HG03159 (cell line): ENCODE measurements at regions not wholly inside any gene's neighbourhood (a gene's known extent, or its start where the extent isn't known, plus 50 kb on each side); places are given as distances from the start of the nearest gene placed in this dataset.

ENCODE experiments used
- ATAC-seq: cut with Tn5 transposase; IDR thresholded peaks from one replicate; pipeline ENCODE4 v1.9.1; 2021; ENCODE audit warnings: mild to moderate bottlenecking, moderate library complexity; ENCODE audit not compliant: unreplicated experiment

- ATAC-seq = no peak
Measured at GRCh38 chr6:138550346-138550767, 51.1 kb upstream of the NHSL1 start.

GRCh38 chr6:138554146-138554545 is 54.9 kb upstream of the NHSL1 start:
- no peak for ATAC-seq

GRCh38 chr6:138555421-138555988 is 56.2 kb upstream of the NHSL1 start:
- no peak for ATAC-seq

- no peak for ATAC-seq
Measured at GRCh38 chr6:138557147-138557546, 57.9 kb upstream of the NHSL1 start.

- no peak for ATAC-seq
Measured at GRCh38 chr6:138559143-138559542, 59.8 kb upstream of the NHSL1 start.

GRCh38 chr6:138560130-138560860 is 61.0 kb upstream of the NHSL1 start:
- no peak for ATAC-seq

- ATAC-seq = no peak
Measured at GRCh38 chr6:138562691-138563090, 63.4 kb upstream of the NHSL1 start.

- ATAC-seq = no peak
Measured at GRCh38 chr6:138563231-138563630, 63.9 kb upstream of the NHSL1 start.

GRCh38 chr6:138563650-138564049 is 64.4 kb upstream of the NHSL1 start:
- no peak for ATAC-seq

- ATAC-seq = no peak
Measured at GRCh38 chr6:138564170-138564721, 65.0 kb upstream of the NHSL1 start.

GRCh38 chr6:138567052-138567451 is 67.8 kb upstream of the NHSL1 start:
- no peak for ATAC-seq

GRCh38 chr6:138568997-138569396 is 69.7 kb upstream of the NHSL1 start:
- no peak for ATAC-seq

GRCh38 chr6:138569554-138569953 is 70.3 kb upstream of the NHSL1 start:
- no peak for ATAC-seq

GRCh38 chr6:138569970-138570724 is 70.9 kb upstream of the NHSL1 start:
- no peak for ATAC-seq

GRCh38 chr6:138570725-138571029 is 71.4 kb upstream of the NHSL1 start:
- no peak for ATAC-seq

GRCh38 chr6:138571181-138571580 is 71.9 kb upstream of the NHSL1 start:
- no peak for ATAC-seq

- no peak for ATAC-seq
Measured at GRCh38 chr6:138571585-138572166, 72.4 kb upstream of the NHSL1 start.

- ATAC-seq = no peak
Measured at GRCh38 chr6:138572167-138572875, 73.0 kb upstream of the NHSL1 start.

- ATAC-seq = no peak
Measured at GRCh38 chr6:138572885-138573284, 73.6 kb upstream of the NHSL1 start.

- ATAC-seq = no peak
Measured at GRCh38 chr6:138575257-138575656, 76.0 kb upstream of the NHSL1 start.

GRCh38 chr6:138576313-138576712 is 77.0 kb upstream of the NHSL1 start:
- ATAC-seq = no peak
